Sigmoid colon (tissue), 6 donors: ENCODE measurements at regions not wholly inside any gene's neighbourhood (a gene's known extent, or its start where the extent isn't known, plus 50 kb on each side); places are given as distances from the start of the nearest gene placed in this dataset.

ENCODE experiments used
- DNase-seq: peaks from one replicate; pipeline ENCODE4 v3.0.0-alpha.2; 2019
- H3K27ac ChIP-seq, 4 donors: fragments of 200-600 bp; sonication (generic); one replicate each; pipeline ENCODE4 v1.5.1; 2016 to 2019; ENCODE audit warnings: mild to moderate bottlenecking in 1 of 4
- H3K27me3 ChIP-seq, 3 donors: fragments of 200-600 bp; sonication (generic); one replicate each; pipeline ENCODE4 v1.5.1; 2019; ENCODE audit warnings: mild to moderate bottlenecking in 1 of 3
- H3K36me3 ChIP-seq, 4 donors: fragments of 200-600 bp; sonication (generic); one replicate each; pipeline ENCODE4 v1.5.1; 2016 to 2019
- H3K4me1 ChIP-seq, 4 donors: fragments of 200-600 bp; sonication (generic); one replicate each; pipeline ENCODE4 v1.5.1; 2017 to 2019
- H3K4me3 ChIP-seq, 4 donors: fragments of 200-600 bp; sonication (generic); one replicate each; pipeline ENCODE4 v1.5.1; 2017 to 2019; ENCODE audit warnings: mild to moderate bottlenecking in 2 of 4, moderate library complexity in 1 of 4
- H3K9me3 ChIP-seq, 4 donors: fragments of 200-600 bp in 3 of 4; sonication (generic) in 3 of 4; one replicate each; pipeline versions ENCODE4 v1.5.1 to v1.6.1; 2013 to 2019
- CTCF ChIP-seq, 4 experiments: fragments of 450-650 bp in 3 of 4; fragments of 200-600 bp in 1 of 4; IDR thresholded peaks; one replicate each; pipeline ENCODE4 v1.5.1; 2016 to 2019; ENCODE audit warnings: antibody characterized with exemption in 4 of 4, mild to moderate bottlenecking in 3 of 4, moderate library complexity in 2 of 4
- EP300 ChIP-seq, 4 donors: sonication (generic); formaldehyde crosslinking; IDR thresholded peaks; one replicate each; pipeline ENCODE4 v1.6.1; 2017; ENCODE audit warnings: antibody characterized with exemption in 4 of 4
- POLR2A ChIP-seq, 2 donors: fragments of 450-650 bp; IDR thresholded peaks; one replicate each; pipeline ENCODE4 v1.6.1; 2016; ENCODE audit warnings: antibody characterized with exemption in 2 of 2, mild to moderate bottlenecking in 2 of 2, moderate library complexity in 2 of 2
- POLR2AphosphoS5 ChIP-seq, 4 donors: sonication (generic); formaldehyde crosslinking; IDR thresholded peaks; one replicate each; pipeline ENCODE4 v1.6.1; 2017; ENCODE audit warnings: antibody characterized with exemption in 4 of 4
- WGBS, 2 donors: extraction: QIAGEN DNeasy Blood & Tissue Kit; methylation state at CpG; one replicate each; pipeline ENCODE4 v1.1.7; 2013; 5-methylcytosine and 5-hydroxymethylcytosine counted together
- intact Hi-C: fragments of 100-400 bp; cut with DNase I; formaldehyde crosslinking; loops from one replicate; pipeline ENCODE4 v1.15.1; 2023
- donor health status: healthy with polysubstance abuse.
- donor health status: healthy.

- intact Hi-C loops: no loop called here
- no peaks in the 10 kb centered on the region for H3K27me3 ChIP-seq
These were observed 241.9 kb downstream of the IL20RB start for GRCh38 chr3:137199678-137200077.

GRCh38 chr3:137201066-137201465, 243.3 kb downstream of the IL20RB start:
- Histone ChIP-seq H3K9me3 (no peaks in the 10 kb centered on the region), H3K4me3 (no peak overlapping the region), H3K27me3 (no peaks in the 10 kb centered on the region), H3K36me3 (no peaks in the 10 kb centered on the region), H3K4me1 (peaks cover 0 to 18% (median 14%) of the 10 kb centered on the region in 4 donors), H3K27ac (no peak overlapping the region)
- intact Hi-C loops: no loop called here
- no peak for DNase-seq
- 83 to 90% methylated on average over 3 of the region's 3 CpGs for WGBS, 2 donors
- TF ChIP-seq EP300 (IDR thresholded peaks at IDR 0.05) (no peak), POLR2A (IDR thresholded peaks at IDR 0.05) (no peak), POLR2AphosphoS5 (IDR thresholded peaks at IDR 0.05) (no peak), CTCF (IDR thresholded peaks at IDR 0.05) (no peak)

More at GRCh38 chr3:137199678-137200077, 241.9 kb downstream of the IL20RB start:
- H3K9me3 ChIP-seq: no peaks in the 10 kb centered on the region
- no peak overlapping the region for H3K4me3 ChIP-seq
- peaks cover 0 to 5% (median 2%) of the 10 kb centered on the region in 4 donors for H3K4me1 ChIP-seq
- no peak for DNase-seq
- H3K36me3 ChIP-seq: no peaks in the 10 kb centered on the region
- TF ChIP-seq POLR2AphosphoS5 (IDR thresholded peaks at IDR 0.05) (no peak), CTCF (IDR thresholded peaks at IDR 0.05) (no peak), EP300 (IDR thresholded peaks at IDR 0.05) (no peak), POLR2A (IDR thresholded peaks at IDR 0.05) (no peak)
- no peak overlapping the region for H3K27ac ChIP-seq

GRCh38 chr3:137202941-137203340, 245.2 kb downstream of the IL20RB start:
- TF ChIP-seq CTCF (IDR thresholded peaks at IDR 0.05) (no peak), POLR2A (IDR thresholded peaks at IDR 0.05) (no peak), POLR2AphosphoS5 (IDR thresholded peaks at IDR 0.05) (no peak), EP300 (IDR thresholded peaks at IDR 0.05) (no peak)
- no peaks in the 10 kb centered on the region for H3K27me3 ChIP-seq
- H3K27ac ChIP-seq: no peak overlapping the region
- no peaks in the 10 kb centered on the region for H3K9me3 ChIP-seq
- H3K4me3 ChIP-seq: no peak overlapping the region
- intact Hi-C loops: no loop called here
- H3K36me3 ChIP-seq: no peaks in the 10 kb centered on the region
- peaks cover 0 to 19% (median 14%) of the 10 kb centered on the region in 4 donors for H3K4me1 ChIP-seq
- DNase-seq: no peak
- WGBS, 2 donors: 70 to 81% methylated on average over 5 of the region's 5 CpGs

GRCh38 chr3:137204409-137204808, 246.6 kb downstream of the IL20RB start:
- Histone ChIP-seq H3K27me3 (no peaks in the 10 kb centered on the region), H3K36me3 (no peaks in the 10 kb centered on the region), H3K4me1 (peaks cover 0 to 19% (median 14%) of the 10 kb centered on the region in 4 donors), H3K27ac (no peak overlapping the region), H3K9me3 (no peaks in the 10 kb centered on the region), H3K4me3 (no peak overlapping the region)
- intact Hi-C loops: no loop called here
- DNase-seq: no peak
- WGBS, 2 donors: 54 to 68% methylated on average over 3 of the region's 3 CpGs
- TF ChIP-seq EP300 (IDR thresholded peaks at IDR 0.05) (no peak), POLR2A (IDR thresholded peaks at IDR 0.05) (no peak), POLR2AphosphoS5 (IDR thresholded peaks at IDR 0.05) (no peak), CTCF (IDR thresholded peaks at IDR 0.05) (no peak)

GRCh38 chr3:137205394-137206045, 247.7 kb downstream of the IL20RB start:
- no peak overlapping the region for H3K27ac ChIP-seq
- H3K36me3 ChIP-seq: no peaks in the 10 kb centered on the region
- intact Hi-C loops: no loop called here
- H3K4me1 ChIP-seq: peaks cover 0 to 19% (median 14%) of the 10 kb centered on the region in 4 donors
- TF ChIP-seq CTCF (IDR thresholded peaks at IDR 0.05) (no peak), EP300 (IDR thresholded peaks at IDR 0.05) (no peak), POLR2A (IDR thresholded peaks at IDR 0.05) (no peak), POLR2AphosphoS5 (IDR thresholded peaks at IDR 0.05) (no peak)
- H3K4me3 ChIP-seq: no peak overlapping the region
- WGBS, 2 donors: 21 to 39% methylated on average over 5 of the region's 5 CpGs
- no peaks in the 10 kb centered on the region for H3K9me3 ChIP-seq
- no peaks in the 10 kb centered on the region for H3K27me3 ChIP-seq
- no peak for DNase-seq
